HG03457 (cell line): ENCODE measurements at regions not wholly inside any gene's neighbourhood (a gene's known extent, or its start where the extent isn't known, plus 50 kb on each side); places are given as distances from the start of the nearest gene placed in this dataset.

Source experiments
- ATAC-seq: cut with Tn5 transposase; IDR thresholded peaks from one replicate; pipeline ENCODE4 v1.9.1; 2021; ENCODE audit warnings: moderate number of reproducible peaks; ENCODE audit not compliant: unreplicated experiment

DNA sequence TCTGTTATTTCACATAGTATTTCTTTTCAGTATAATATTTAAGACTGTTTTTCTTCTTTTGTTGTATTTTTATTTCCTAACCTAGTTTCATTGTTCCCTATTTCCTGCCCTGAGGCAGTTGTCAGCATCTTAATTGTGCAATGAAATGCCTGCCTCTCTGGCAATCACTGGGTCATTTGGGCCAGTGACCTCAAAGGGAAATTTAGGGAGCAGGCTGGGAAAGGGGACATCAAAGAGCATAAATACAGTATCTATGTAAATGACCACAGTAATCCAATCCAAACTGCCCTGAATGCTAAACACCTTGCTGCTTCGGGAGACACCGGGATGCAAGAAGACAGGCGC is 147.8 kb downstream of the TLR5 start:
- no peak for ATAC-seq

GRCh38 chr1:222995620-222996309 is 147.3 kb downstream of the TLR5 start:
- ATAC-seq: peak; percentile 52

GRCh38 chr1:222996310-222996975 is 146.6 kb downstream of the TLR5 start:
- ATAC-seq: no peak

GRCh38 chr1:223000632-223001031 is 142.4 kb downstream of the TLR5 start:
- ATAC-seq: no peak

- no peak for ATAC-seq
These were observed 141.1 kb downstream of the TLR5 start for GRCh38 chr1:223001653-223002634.

DNA sequence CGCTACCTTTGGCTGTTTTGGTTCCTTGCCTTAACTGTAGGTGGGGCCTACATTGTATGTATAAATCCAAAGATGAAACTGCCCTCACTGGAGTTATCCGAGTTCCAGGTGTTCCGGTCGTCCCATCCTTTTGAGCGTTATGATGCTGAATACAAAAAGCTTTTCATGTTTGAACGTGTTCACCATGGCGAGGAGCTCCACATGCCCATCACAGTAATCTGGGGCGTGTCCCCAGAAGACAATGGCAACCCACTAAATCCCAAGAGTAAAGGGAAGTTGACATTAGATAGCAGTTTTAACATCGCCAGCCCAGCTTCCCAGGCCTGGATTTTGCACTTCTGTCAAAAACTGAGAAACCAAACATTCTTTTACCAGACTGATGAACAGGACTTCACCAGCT is 139.5 kb downstream of the TLR5 start:
- ATAC-seq: no peak

GRCh38 chr1:223006371-223006770 is 136.7 kb downstream of the TLR5 start:
- ATAC-seq: no peak

- no peak for ATAC-seq
These were observed 136.0 kb downstream of the TLR5 start for GRCh38 chr1:223006917-223007648.

- ATAC-seq: no peak
These were observed 135.1 kb downstream of the TLR5 start for GRCh38 chr1:223007935-223008334.

- ATAC-seq: no peak
These were observed 134.2 kb downstream of the TLR5 start for GRCh38 chr1:223008808-223009207.

DNA sequence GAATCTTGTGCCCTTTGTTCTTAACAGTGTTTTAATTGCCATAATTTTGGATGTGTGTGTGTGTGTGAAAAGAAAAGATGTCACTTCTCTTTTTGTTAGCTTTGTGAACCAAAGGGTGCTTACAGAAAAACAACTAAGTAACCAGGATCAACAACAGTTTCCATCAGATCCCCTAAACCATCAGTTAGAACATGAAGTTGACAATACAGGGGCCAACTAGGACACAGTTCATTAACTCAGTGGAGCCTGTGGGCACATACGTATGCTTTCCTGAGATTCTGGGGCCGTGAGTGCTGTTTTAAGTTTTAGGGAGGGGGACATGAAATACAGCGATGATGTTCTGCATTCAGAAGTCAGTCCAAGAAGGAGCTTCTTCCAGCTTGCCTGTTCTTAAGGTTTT is 133.6 kb downstream of the TLR5 start:
- ATAC-seq: no peak

DNA sequence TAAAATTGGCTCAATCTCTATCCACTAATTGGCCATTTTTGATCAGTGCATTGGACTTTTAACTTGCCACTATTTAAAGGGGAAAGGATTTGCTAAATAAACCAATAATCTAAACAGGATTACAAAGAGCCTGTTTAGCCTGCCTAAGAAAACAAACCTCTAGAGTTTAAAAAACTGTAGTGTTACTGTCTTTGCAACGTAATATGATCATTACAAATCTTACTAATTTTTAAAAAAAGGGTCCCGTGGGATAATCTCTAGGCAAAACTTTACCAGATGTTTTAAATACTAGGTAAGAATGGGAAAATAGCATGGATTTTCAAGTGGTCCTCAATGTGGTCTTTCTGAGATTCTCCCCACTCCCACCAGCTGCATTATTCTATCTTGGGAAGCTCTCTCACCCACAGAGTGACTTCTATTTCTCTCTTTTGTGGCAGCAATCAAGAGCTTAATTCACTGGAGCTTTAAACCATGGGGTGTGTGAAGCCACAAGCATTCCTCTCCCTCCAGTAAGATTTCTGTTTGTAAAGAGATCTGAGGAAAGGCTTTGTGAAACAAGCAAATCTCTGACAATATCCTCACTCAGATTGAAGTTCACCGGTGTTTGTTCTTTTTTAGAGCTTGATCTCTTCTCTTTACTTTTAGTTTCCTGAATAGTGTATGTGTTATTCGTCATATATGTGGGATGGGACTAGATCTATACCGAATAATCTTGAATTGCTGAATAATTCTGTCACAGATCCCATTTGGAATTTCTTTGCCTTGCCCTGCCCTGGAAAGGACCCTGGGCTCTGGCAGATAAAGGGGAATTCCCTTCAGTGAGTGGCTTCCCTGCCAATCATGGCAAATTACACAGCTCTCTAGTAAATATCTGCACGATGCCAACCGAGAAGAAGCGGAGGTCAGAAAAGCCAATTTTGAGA is 132.2 kb downstream of the TLR5 start:
- ATAC-seq: no peak

GRCh38 chr1:223011505-223011856 is 131.6 kb downstream of the TLR5 start:
- no peak for ATAC-seq

DNA sequence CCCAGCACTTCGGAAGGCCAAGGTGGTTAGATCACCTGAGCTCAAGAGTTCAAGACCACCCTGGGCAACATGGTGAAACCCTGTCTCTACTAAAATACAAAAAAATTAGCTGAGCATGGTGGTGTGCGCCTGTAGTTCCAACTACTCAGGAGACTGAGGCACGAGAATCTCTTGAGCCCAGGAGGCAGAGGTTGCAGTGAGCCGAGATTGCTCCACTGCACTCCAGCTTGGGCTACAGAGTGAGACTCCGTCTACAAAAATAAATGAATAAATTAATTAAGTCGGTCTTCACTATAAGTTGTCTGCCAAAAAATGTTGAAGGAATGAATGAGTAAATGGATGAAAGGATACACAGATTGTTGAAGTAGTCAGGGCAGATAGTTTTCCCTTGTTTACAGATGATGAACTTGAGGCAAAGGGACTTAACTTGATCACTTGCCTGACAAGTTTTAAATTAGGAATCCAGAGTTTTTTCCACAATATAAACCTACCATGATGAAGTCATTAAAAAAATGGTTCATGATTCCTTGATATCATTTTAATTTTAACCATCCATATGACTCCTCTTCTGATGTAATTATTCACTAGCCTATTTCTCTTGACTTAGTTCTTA is 130.8 kb downstream of the TLR5 start:
- no peak for ATAC-seq

- no peak for ATAC-seq
These were observed 130.1 kb downstream of the TLR5 start for GRCh38 chr1:223012938-223013337.

DNA sequence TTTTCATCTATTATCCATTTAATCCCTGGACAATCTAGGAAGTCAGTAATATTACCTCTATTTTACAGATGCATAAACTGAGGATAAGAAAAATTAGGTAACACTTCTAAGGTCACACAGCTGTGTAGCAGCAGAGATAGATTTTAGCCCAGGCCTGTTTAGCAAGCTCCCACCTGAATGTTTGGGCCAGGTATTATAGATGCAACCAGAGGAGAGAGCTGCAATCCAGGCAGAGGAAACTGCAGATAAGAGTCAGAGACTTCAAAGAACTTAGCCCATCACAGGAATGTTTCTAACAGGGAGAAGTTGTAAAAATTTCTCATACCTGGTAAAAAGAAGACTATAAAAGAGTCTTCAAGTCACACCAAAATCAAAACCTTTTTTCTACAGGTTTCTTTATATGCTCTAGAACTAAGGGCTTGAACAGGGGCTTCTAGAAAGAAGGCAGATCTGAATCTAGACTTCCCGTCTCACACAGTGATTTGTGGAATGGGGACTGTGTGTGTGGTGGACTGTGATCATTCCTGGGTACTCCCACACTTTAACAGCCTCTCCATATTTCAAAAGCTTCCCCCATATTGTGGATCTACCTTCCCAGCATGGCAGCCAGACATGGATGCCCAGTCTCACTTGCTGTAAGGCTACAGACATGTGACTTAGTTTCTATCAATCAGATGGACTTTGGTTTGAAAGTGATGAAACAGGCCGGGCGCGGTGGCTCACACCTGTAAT is 128.7 kb downstream of the TLR5 start:
- ATAC-seq: no peak

DNA sequence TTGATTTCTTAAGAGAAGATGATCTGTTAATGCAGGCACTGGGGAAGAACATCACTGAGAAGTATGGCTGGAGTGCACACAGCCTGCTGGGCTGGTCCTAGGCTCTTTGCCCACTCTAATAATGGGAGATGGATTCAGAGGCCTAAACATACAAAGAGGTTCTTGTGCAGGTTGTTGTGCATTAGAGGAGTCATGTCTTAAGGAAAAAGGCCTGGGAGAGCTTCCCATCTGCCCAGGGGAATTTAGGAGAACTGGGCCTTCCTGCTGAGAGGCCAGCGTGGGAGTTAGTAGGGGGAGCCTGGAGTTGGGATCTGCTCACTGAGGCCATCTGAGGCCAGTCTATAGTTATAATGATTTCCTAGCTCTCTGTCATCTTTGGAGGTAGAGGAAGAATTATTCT is 126.7 kb downstream of the TLR5 start:
- no peak for ATAC-seq

DNA sequence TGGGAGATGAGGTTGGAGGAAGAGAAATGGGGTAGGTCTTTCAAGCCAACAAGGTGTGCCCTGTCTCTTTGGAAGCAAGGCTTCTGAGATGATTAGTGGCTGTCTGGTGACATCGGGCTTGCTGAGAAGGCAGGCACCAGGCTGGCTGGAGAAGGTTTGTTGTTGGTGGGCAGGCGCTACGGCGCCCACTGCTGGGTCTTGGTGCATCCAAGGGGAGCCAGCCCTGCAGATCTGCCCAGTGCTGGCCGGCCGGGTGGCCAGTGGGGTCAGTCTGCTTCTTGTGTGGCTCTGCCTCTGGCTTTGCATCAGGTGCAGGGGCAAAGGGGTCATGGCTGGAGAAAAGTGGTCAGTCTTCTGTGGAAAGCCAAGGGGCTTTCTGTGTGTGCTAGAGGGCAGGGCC is 126.2 kb downstream of the TLR5 start:
- ATAC-seq: no peak

DNA sequence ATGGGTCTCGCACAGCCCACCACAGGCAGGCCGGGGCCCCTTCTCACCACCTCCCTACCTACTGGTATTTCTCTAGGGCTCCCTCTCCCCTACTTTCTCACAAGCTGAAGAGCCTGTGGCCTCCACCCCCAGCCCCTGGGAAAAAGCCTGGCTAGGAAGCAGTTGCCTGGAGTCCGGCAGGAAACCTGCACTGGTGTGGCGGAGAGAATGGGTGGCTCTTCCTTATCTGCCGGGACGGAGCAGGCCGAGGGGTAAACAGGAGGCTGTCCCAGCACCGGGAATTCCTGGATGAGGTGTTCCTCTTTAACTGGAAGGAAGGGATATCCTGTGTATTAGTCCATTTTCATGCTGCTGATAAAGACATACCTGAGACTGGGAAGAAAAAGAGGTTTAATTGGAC is 125.8 kb downstream of the TLR5 start:
- ATAC-seq: no peak
